ENCODE measurements at regions not wholly inside any gene's neighbourhood (a gene's known extent, or its start where the extent isn't known, plus 50 kb on each side); places are given as distances from the start of the nearest gene placed in this dataset.

- no peaks in the 10 kb centered on the region for H3K36me3 ChIP-seq
- intact Hi-C loops (cut with DNase I; ENCODE audit: low total_unique reads), result no loop called here
- no peak overlapping the region for H3K27ac ChIP-seq
- no peaks in the 10 kb centered on the region for H3K27me3 ChIP-seq (replicated peaks in 1 of 7)
- no peak for DNase-seq
- WGBS, 5 donors, result 31 to 50% (median 35%) methylated on average over 1 of the region's 1 CpG
- no peak overlapping the region for H3K4me3 ChIP-seq
- no peaks in the 10 kb centered on the region for H3K4me1 ChIP-seq
- H3K9me3 ChIP-seq, result no peaks in the 10 kb centered on the region
- TF ChIP-seq CTCF (IDR thresholded peaks at IDR 0.05 in 8 of 11, conservative IDR thresholded peaks at IDR 0.05 in 3 of 11) (no peak), POLR2A (IDR thresholded peaks at IDR 0.05) (no peak), POLR2AphosphoS5 (IDR thresholded peaks at IDR 0.05) (no peak)
These were observed 1021.9 kb downstream of the LRFN5 start for GRCh38 chr14:42628602-42629001.

- H3K27me3 ChIP-seq (replicated peaks in 1 of 7), result no peaks in the 10 kb centered on the region
- no peak for DNase-seq
- H3K4me1 ChIP-seq, result no peaks in the 10 kb centered on the region
- TF ChIP-seq CTCF (IDR thresholded peaks at IDR 0.05 in 8 of 11, conservative IDR thresholded peaks at IDR 0.05 in 3 of 11), result no peak
- no peak for TF ChIP-seq POLR2A (IDR thresholded peaks at IDR 0.05)
- TF ChIP-seq POLR2AphosphoS5 (IDR thresholded peaks at IDR 0.05), result no peak
- H3K9me3 ChIP-seq, result no peaks in the 10 kb centered on the region
- no peak overlapping the region for H3K27ac ChIP-seq
- intact Hi-C loops (cut with DNase I; ENCODE audit: low total_unique reads), result no loop called here
- no peaks in the 10 kb centered on the region for H3K36me3 ChIP-seq
- no peak overlapping the region for H3K4me3 ChIP-seq
These were observed 1020.3 kb downstream of the LRFN5 start for GRCh38 chr14:42626986-42627385.

GRCh38 chr14:42624980-42625761 is 1018.5 kb downstream of the LRFN5 start:
- 28 to 54% (median 47%) methylated on average over 1 of the region's 1 CpG for WGBS, 5 donors
- no peaks in the 10 kb centered on the region for H3K27me3 ChIP-seq (replicated peaks in 1 of 7)
- no peak for DNase-seq
- H3K4me1 ChIP-seq, result no peaks in the 10 kb centered on the region
- no peak overlapping the region for H3K27ac ChIP-seq
- H3K4me3 ChIP-seq, result no peak overlapping the region
- intact Hi-C loops (cut with DNase I; ENCODE audit: low total_unique reads), result no loop called here
- no peaks in the 10 kb centered on the region for H3K9me3 ChIP-seq
- no peaks in the 10 kb centered on the region for H3K36me3 ChIP-seq
- TF ChIP-seq POLR2A (IDR thresholded peaks at IDR 0.05), result no peak
- no peak for TF ChIP-seq CTCF (IDR thresholded peaks at IDR 0.05 in 8 of 11, conservative IDR thresholded peaks at IDR 0.05 in 3 of 11)
- TF ChIP-seq POLR2AphosphoS5 (IDR thresholded peaks at IDR 0.05), result no peak

GRCh38 chr14:42617005-42617404 is 1010.3 kb downstream of the LRFN5 start:
- H3K4me1 ChIP-seq, result no peaks in the 10 kb centered on the region
- no peak for TF ChIP-seq CTCF (IDR thresholded peaks at IDR 0.05 in 8 of 11, conservative IDR thresholded peaks at IDR 0.05 in 3 of 11)
- TF ChIP-seq POLR2AphosphoS5 (IDR thresholded peaks at IDR 0.05), result no peak
- no peak for TF ChIP-seq POLR2A (IDR thresholded peaks at IDR 0.05)
- no peak overlapping the region for H3K27ac ChIP-seq
- WGBS, 5 donors, result 59 to 82% (median 70%) methylated on average over 1 of the region's 1 CpG
- intact Hi-C loops (cut with DNase I; ENCODE audit: low total_unique reads), result no loop called here
- no peak for DNase-seq
- no peaks in the 10 kb centered on the region for H3K36me3 ChIP-seq
- no peak overlapping the region for H3K4me3 ChIP-seq
- no peaks in the 10 kb centered on the region for H3K27me3 ChIP-seq (replicated peaks in 1 of 7)
- H3K9me3 ChIP-seq, result peaks cover 0 to 4% (median 0%) of the 10 kb centered on the region in 8 donors

Measured in spleen (tissue), 11 donors.